ENCODE measurements at regions not wholly inside any gene's neighbourhood (a gene's known extent, or its start where the extent isn't known, plus 50 kb on each side); places are given as distances from the start of the nearest gene placed in this dataset.
A peak's percentile ranks its signal among the peaks of the same experiment; 100 is the strongest.

DNA sequence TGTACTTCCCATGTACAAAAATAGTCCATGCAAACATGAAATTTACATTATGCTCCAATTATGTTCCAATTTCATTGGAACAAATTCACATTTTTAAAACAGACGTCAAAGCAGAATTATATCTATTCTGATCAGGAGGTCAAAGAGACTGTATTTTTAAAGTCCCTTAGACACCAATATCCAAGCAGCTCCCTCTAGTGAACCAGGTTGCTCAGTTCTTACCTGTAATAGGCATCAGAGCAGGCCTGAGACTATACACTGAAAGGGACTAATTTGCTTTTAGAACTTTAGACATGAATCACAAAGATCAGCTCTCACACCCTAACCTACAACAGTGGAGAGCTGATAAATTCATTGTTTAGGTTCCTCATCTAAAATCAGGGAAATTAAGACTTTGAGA lies 273.9 kb downstream of the MBD2 start:
- Histone ChIP-seq H3K4me3 (no peak overlapping the region), H3K9me3 (no peaks in the 10 kb centered on the region), H3K27me3 (no peaks in the 10 kb centered on the region), H3K36me3 (no peaks in the 10 kb centered on the region)
- no peak for DNase-seq

- Histone ChIP-seq H3K27me3 (no peaks in the 10 kb centered on the region), H3K4me3 (no peak overlapping the region), H3K9me3 (no peaks in the 10 kb centered on the region), H3K36me3 (no peaks in the 10 kb centered on the region)
- no peak for DNase-seq
Observed at GRCh38 chr18:53948991-53949390, 275.5 kb downstream of the MBD2 start.

- Histone ChIP-seq H3K4me3 (no peak overlapping the region), H3K9me3 (no peaks in the 10 kb centered on the region), H3K27me3 (no peaks in the 10 kb centered on the region), H3K36me3 (no peaks in the 10 kb centered on the region)
- DNase-seq: no peak
Observed at GRCh38 chr18:53947092-53947640, 277.3 kb downstream of the MBD2 start.

DNA sequence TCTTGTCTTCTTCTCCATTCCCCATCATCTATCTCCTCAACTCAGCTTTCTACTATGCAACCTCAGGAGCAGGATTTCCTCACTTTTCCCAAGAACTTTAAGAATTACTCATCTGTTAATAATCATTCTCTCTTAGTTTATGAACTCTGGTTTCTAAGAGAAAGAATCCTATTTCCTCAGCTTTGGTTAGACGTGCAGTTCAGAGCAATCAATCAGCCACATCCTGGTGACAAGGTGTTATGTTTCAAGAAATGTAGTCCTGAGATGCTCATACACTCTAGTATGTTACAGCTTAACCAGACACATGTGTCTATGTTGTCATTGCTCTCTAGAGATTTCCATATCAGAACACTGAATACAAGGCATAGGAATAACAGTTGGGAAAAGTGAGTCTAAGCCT lies 277.9 kb downstream of the MBD2 start:
- H3K4me3 ChIP-seq: no peak overlapping the region
- H3K36me3 ChIP-seq: no peaks in the 10 kb centered on the region
- DNase-seq: no peak

GRCh38 chr18:53944721-53945120 lies 279.7 kb downstream of the MBD2 start:
- no peaks in the 10 kb centered on the region for H3K9me3 ChIP-seq
- no peak overlapping the region for H3K4me3 ChIP-seq
- H3K27me3 ChIP-seq: no peaks in the 10 kb centered on the region
- no peaks in the 10 kb centered on the region for H3K36me3 ChIP-seq
- no peak for DNase-seq

More for the DNA sequence above, 277.9 kb downstream of the MBD2 start:
- Histone ChIP-seq H3K9me3 (no peaks in the 10 kb centered on the region), H3K27me3 (no peaks in the 10 kb centered on the region)

DNA sequence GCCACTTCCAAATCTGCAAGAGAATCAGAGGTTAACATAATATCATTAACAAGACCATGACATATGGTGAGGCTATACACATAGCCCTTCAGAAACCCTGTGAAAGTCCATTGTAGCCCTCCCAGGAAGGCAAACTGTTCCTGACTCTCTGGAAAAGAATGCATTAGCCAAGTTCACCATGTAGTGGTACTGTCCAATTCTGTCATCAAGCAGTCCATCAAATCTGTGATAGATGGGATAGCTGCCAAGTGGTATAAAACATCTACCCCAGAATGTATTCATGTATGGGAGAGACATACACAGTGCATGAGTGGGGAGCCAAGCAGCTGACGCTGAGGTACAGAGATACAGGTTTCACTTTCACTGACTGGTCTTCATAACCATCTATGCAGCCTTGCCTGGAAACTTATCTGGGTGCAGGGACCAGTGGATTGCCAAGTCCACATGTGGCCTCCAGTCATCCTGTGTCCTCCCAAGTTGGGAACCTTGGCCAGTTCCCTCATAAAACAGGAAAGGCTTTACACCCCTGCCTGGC lies 281.1 kb downstream of the MBD2 start:
- Histone ChIP-seq H3K9me3 (no peaks in the 10 kb centered on the region), H3K4me3 (no peak overlapping the region), H3K36me3 (no peaks in the 10 kb centered on the region), H3K27me3 (no peaks in the 10 kb centered on the region)
- no peak for DNase-seq

DNA sequence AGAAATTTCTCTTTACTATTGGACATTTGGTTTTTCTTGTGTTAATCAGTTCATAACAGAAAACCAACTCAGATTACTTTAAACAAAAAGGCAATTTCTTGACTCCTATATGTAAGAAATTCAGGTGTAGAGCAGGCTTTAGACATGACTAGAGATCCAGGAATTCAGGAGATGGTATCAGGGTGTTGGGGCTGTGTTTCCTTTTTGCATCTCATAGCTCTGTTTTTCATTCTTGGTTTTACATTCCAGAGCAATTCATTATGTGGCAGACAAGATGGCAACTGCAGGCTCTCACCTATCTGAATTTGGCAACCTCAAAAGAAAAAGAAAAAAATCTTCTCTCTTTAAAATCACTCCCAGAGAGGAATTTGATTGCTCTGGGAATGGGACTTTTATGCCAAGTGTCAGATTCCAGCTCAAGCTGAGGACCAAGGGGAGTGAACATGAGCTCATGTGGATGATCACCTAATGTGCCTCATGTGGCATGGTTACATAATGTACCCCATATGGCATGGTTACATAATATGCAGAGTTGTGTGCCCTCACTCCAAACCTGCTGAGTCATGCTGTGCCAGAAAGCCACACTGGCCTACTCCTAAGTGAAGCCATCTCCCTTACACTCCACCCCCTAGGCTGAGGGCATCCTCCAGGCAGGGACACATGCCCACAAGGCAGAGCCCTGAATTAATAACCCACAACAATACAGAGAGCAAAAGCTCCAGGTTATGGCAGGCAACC lies 282.7 kb downstream of the MBD2 start:
- H3K36me3 ChIP-seq: no peaks in the 10 kb centered on the region
- H3K9me3 ChIP-seq: no peaks in the 10 kb centered on the region
- DNase-seq: peak; percentile 1
- H3K27me3 ChIP-seq: no peaks in the 10 kb centered on the region
- no peak overlapping the region for H3K4me3 ChIP-seq

GRCh38 chr18:53937037-53937436 lies 287.4 kb downstream of the MBD2 start:
- Histone ChIP-seq H3K4me3 (no peak overlapping the region), H3K27me3 (no peaks in the 10 kb centered on the region), H3K9me3 (no peaks in the 10 kb centered on the region), H3K36me3 (no peaks in the 10 kb centered on the region)
- no peak for DNase-seq

DNA sequence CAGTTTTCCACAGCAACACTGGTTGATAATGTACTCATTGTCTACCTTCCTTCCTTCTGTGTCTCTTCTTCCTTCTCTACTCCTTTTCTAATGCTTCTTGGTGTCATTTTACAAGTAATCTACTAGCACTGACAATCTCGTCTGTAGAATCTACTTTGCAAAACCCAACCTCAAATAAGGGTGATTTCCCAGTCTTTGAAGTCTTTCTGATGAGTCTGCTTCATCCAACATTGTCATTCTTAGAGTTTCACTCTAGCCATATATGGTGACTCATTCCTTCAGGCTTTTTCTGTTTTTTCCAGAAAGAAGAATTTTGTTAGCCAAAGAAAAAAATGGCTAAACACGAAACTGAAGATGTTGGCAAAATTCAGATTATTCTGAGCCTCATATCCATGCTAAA lies 288.7 kb downstream of the MBD2 start:
- Histone ChIP-seq H3K9me3 (no peaks in the 10 kb centered on the region), H3K27me3 (no peaks in the 10 kb centered on the region), H3K36me3 (no peaks in the 10 kb centered on the region), H3K4me3 (no peak overlapping the region)
- DNase-seq: no peak

DNA sequence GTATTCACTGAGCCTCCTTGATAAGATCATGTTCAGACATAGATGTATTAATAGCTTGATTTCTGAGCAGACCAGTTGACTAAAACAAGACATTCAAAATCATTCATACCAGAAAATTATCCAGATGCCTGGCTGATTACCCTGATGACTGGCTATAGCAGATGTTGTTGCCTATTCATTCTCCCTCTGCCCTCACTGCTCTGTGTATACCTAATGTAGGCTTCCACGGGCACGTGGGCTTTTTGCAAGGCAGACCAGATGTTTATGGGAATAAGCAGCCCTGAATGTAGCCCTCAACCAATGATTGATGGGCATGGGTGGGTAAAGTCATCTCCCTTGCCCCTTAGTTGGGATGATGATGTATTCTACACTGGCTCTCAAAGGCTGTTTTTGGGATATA lies 289.1 kb downstream of the MBD2 start:
- no peaks in the 10 kb centered on the region for H3K36me3 ChIP-seq
- no peak overlapping the region for H3K4me3 ChIP-seq
- H3K9me3 ChIP-seq: no peaks in the 10 kb centered on the region
- no peaks in the 10 kb centered on the region for H3K27me3 ChIP-seq
- no peak for DNase-seq

DNA sequence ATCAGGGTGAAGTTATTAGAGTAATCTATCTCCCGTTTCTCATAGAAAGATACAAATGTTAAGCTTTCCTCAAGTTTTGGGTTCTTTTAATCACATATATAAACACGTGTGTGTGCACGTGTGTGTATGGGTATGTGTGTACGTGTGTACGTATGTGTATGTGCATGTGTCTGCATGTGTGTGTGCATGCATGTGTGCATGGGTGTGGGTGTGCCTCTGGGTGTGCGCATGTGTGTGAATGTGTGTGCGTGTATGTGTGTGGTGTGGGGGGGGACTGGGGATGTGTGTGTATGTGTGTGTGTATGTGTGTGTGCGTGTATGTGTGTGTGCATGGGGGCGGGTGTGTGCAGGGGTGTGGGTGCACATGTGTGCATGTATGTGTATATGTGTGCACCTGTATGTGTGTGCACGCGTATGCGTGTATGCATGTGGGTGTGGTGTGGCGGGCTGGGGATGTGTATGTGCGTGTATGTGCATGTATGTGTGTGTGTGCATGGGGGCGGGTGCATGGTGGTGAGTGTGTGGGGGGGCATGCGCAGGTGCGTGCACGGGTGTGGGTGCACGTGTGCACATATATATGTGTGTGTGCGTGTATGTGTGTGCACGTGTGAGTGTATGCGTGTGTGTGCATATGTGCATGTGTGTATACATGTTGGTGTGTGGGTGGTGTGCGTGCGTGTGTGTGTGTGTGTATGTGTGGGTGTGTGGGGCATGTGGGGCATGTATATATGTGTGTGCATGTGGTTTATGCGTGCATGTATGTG lies 304.0 kb downstream of the MBD2 start:
- Histone ChIP-seq H3K27me3 (no peaks in the 10 kb centered on the region), H3K36me3 (no peaks in the 10 kb centered on the region), H3K9me3 (no peaks in the 10 kb centered on the region), H3K4me3 (no peak overlapping the region)
- no peak for DNase-seq

DNA sequence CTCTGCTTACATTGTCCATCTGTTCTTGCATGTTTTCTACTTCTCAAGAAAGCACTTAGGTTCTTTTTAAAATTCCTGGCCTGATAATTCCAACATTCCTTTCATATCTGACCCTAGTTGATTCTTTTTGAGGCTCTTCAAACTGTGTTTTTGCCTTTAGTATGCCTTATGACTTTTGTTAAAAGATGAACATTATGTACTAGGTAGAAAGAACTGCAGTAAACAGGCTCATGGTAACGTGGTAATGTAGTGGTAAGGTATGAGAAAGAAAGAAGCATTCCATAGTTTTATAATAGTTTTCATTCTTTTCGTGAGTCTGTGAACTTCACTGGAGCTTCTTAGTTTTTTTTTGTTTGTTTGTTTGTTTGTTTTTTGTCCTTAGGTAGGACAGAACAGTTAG lies 306.4 kb downstream of the MBD2 start:
- DNase-seq: no peak
- H3K27me3 ChIP-seq: no peaks in the 10 kb centered on the region
- no peaks in the 10 kb centered on the region for H3K36me3 ChIP-seq
- H3K9me3 ChIP-seq: no peaks in the 10 kb centered on the region
- no peak overlapping the region for H3K4me3 ChIP-seq

- Histone ChIP-seq H3K4me3 (no peak overlapping the region), H3K9me3 (no peaks in the 10 kb centered on the region), H3K27me3 (no peaks in the 10 kb centered on the region), H3K36me3 (no peaks in the 10 kb centered on the region)
- no peak for DNase-seq
Observed at GRCh38 chr18:53911200-53911599, 313.3 kb downstream of the MBD2 start.

- Histone ChIP-seq H3K4me3 (no peak overlapping the region), H3K27me3 (no peaks in the 10 kb centered on the region), H3K36me3 (no peaks in the 10 kb centered on the region), H3K9me3 (no peaks in the 10 kb centered on the region)
- peak; percentile 1 for DNase-seq
Observed at GRCh38 chr18:53909668-53910067, 314.8 kb downstream of the MBD2 start.

DNA sequence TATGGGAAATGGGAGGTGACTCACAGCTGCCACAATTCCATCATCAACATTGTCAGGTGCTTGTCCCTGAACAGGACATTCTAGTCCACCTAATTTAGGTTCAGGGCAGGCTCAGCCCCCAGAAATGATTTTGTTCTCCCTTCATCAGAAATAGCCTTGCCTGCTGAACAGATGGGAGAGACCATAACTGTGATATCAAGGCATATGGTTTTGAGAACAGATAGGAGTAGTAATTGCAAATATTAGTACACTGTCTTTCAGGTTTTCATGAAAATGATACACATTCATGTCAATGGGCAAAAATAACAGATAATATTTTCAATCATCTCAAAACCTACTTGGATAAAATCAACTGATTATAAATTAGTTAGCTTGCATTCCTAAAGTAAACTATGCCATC lies 316.5 kb downstream of the MBD2 start:
- no peaks in the 10 kb centered on the region for H3K36me3 ChIP-seq
- no peaks in the 10 kb centered on the region for H3K27me3 ChIP-seq
- no peak for DNase-seq
- no peak overlapping the region for H3K4me3 ChIP-seq
- H3K9me3 ChIP-seq: no peaks in the 10 kb centered on the region

- H3K36me3 ChIP-seq: no peaks in the 10 kb centered on the region
- peak; percentile 3 for DNase-seq
- H3K27me3 ChIP-seq: no peaks in the 10 kb centered on the region
- no peak overlapping the region for H3K4me3 ChIP-seq
- no peaks in the 10 kb centered on the region for H3K9me3 ChIP-seq
Observed at GRCh38 chr18:53906681-53907080, 317.8 kb downstream of the MBD2 start.

- Histone ChIP-seq H3K36me3 (no peaks in the 10 kb centered on the region), H3K27me3 (no peaks in the 10 kb centered on the region), H3K9me3 (no peaks in the 10 kb centered on the region), H3K4me3 (no peak overlapping the region)
- no peak for DNase-seq
Observed at GRCh38 chr18:53894675-53895442, 329.6 kb downstream of the MBD2 start.
